NT2/D1 (cell line): ENCODE measurements at regions not wholly inside any gene's neighbourhood (a gene's known extent, or its start where the extent isn't known, plus 50 kb on each side); places are given as distances from the start of the nearest gene placed in this dataset.

ENCODE experiments used
- SUZ12 ChIP-seq: IDR thresholded peaks from 2 replicates; pipeline ENCODE4 v1.6.1; 2011; ENCODE audit not compliant: insufficient read length, insufficient read depth; ENCODE audit errors: extremely low read depth
- YY1 ChIP-seq: IDR thresholded peaks from 2 replicates; pipeline ENCODE4 v1.6.1; 2011; ENCODE audit not compliant: insufficient read length, insufficient read depth
- ZNF274 ChIP-seq: IDR thresholded peaks from 2 replicates; pipeline ENCODE4 v1.6.1; 2011; ENCODE audit warnings: mild to moderate bottlenecking, low read depth, low read length

DNA sequence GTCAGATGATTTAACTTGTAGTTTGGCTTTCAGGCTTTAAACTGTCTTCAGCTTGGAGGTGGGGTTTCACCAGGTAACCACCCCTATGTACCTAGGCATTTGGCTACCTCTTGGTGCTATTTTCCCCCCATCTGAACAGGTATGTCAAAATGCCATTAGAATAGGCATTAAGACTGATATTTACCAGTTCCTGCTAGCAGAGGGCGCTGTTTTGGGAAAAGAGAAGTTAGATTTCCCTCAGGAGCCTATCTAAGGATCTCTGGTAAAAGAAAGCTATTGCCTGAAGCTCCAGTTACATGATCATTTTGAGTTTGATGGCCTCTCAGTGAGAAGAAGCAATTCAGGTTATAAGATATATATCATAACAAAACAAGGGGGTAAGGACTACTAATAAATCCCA is 879.1 kb downstream of the SH3BGRL start:
- TF ChIP-seq ZNF274 (no peak), SUZ12 (no peak), YY1 (no peak)
